GM18526 (cell line): ENCODE measurements at regions not wholly inside any gene's neighbourhood (a gene's known extent, or its start where the extent isn't known, plus 50 kb on each side); places are given as distances from the start of the nearest gene placed in this dataset.

Experiments used
- POLR2A ChIP-seq: IDR thresholded peaks from 3 replicates; pipeline ENCODE4 v1.6.1; 2011; ENCODE audit not compliant: insufficient read length; ENCODE audit errors: extremely low read depth

GRCh38 chr12:92334552-92334951 lies 188.9 kb upstream of the BTG1 start:
- TF ChIP-seq POLR2A: no peak

GRCh38 chr12:92332552-92332951 lies 186.9 kb upstream of the BTG1 start:
- no peak for TF ChIP-seq POLR2A

DNA sequence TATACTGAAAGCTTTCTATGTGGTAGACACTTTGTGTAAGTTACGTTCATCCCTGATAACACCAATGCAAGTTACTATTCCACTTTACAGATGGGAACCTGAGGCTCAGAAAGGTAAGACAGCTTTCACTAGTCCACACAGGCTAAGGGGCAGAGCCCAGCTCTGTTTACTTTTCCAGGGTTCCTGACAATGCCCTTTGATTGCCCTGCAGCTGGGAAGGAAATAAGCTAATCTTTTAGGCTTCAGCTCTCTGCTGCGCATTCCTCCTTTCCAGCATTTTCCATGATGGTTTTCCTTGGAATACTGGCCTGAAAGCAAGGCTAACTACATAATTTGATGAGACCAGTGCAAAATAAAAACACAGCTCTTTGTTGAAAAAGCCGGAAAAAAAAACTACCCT lies 185.7 kb upstream of the BTG1 start:
- TF ChIP-seq POLR2A: no peak

- TF ChIP-seq POLR2A: no peak
These were observed 185.0 kb upstream of the BTG1 start for GRCh38 chr12:92330654-92331053.

DNA sequence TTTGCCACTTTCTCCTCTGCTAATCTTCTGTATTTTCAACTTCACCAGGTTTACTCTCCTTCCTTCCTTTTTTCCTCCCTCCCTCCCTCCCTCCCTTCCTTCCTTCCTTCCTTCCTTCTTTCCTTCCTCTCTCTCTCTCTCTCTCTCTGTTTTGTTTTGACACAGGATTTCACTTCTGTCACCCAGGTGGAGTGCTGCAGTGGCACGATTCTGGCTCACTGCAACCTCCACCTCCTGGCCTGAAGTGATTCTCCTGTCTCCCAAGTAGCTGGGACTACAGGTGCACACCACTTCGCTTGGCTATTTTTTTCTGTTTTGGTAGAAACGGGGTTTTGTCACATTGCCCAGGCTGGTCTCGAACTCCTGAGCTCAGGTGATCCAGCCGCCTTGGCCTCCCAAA lies 181.2 kb upstream of the BTG1 start:
- no peak for TF ChIP-seq POLR2A

DNA sequence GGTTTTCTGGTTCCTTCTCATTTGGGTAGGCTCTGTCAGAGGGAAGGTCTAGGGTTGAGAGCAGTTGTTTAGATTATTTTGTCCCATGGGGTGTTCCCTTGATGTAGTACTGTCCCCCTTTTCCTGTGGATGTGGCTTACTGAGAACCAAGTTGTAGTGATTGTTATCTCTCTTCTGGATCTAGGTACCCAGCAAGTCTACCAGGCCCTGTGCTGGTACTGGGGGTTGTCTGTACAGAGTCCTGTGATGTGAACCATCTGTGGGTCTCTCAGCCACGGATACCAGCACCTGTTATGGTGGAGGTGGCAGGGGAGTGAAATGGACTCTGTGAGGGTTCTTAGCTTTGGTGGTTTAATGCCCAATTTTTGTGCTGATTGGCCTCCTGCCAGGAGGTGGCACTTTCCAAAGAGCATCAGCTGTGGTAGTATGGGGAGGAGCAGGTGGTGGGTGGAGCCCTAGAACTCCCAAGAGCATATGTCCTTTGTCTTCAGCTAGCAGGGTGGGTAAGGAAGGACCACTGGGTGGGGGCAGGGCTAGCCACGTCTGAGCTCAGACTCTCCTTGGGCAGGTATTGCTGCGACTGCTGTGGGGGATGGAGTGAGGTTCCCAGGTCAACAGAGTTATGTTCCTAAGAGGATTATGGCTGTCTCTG lies 179.3 kb upstream of the BTG1 start:
- TF ChIP-seq POLR2A: no peak

DNA sequence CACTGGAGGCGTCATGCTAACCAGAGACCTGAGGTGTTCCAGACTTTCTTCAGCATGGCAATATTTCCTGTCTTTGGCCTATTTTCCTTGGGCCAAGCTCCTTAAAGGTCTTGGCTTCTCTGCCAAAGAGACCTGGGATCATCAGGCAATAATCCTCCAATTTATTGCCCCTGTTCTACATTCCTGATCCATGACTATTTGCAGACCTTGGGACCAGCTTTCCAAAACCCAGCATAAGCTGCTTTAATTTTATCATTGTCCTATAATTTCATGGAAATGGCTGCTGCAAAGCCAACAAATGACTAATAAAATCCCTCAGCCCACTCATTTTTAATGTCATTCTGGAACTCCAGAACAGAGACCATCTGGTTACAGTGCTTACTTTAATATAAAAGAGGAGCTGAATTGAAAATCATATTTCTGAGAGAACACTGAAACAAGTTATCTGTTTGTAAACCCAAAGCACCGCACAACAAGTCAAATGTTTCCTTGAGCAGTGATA lies 166.9 kb upstream of the BTG1 start:
- TF ChIP-seq POLR2A: no peak

- no peak for TF ChIP-seq POLR2A
These were observed 158.9 kb upstream of the BTG1 start for GRCh38 chr12:92304371-92305055.

- TF ChIP-seq POLR2A: no peak
These were observed 156.6 kb upstream of the BTG1 start for GRCh38 chr12:92302041-92302829.

- no peak for TF ChIP-seq POLR2A
These were observed 155.7 kb upstream of the BTG1 start for GRCh38 chr12:92301356-92301755.

DNA sequence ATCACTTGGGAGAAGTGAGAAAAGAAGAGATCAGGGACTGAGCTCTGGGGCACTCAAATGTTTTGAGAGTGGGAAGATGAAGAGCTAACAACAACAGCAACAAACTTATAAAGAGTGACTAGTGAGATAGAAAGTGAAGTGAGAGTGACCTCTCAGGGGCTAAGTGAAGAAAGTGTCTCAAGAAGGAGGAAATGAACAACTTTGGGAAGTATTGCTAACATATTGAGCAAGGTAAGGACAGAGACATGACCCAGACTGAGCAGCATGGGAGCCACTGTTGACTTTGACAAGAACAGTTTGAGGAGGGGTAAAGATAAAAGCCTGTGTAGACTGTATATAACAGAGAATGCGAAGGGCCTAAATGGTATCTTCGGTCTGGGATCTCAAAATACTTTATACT lies 155.1 kb upstream of the BTG1 start:
- TF ChIP-seq POLR2A: no peak

- TF ChIP-seq POLR2A: no peak
These were observed 154.1 kb upstream of the BTG1 start for GRCh38 chr12:92299744-92300143.

DNA sequence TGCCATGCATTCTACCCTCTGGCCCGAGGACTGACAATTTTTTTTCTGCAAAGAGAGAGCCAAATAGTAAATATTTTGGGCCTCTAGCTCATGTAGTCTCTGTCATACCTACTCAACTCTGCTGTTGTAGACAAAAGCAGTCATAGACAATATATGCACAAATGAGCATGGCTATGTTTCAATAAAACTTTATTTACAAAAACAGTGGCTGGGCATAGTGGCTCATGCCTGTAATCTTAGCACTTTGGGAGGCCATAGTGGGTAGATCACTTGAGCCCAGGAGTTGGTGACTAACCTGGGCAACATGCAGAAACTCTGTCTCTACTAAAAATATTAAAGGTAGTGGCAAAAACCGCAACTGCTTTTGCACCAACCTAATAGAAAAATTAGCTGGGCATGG lies 153.7 kb upstream of the BTG1 start:
- TF ChIP-seq POLR2A: no peak

GRCh38 chr12:92297932-92298696 lies 152.5 kb upstream of the BTG1 start:
- TF ChIP-seq POLR2A: no peak

DNA sequence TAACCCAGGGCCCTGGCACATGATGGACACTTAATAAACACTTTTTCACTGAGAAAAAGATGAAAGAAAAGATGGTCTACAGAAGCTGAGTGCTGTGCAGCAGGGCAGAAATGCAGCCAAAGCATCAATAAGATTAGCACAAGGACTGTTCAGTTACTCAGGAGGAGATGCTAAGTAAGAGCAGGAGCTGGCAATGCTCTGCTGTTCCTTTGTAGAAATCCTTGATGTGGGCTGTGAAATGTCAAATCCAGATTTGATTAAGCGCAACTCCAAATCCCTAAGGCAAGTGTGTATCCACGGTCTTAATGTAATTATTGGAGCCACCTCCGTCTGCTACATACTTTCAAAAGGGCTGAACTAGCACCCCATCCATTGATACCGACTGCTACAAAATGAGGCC lies 151.8 kb upstream of the BTG1 start:
- no peak for TF ChIP-seq POLR2A
